ENCODE measurements at regions not wholly inside any gene's neighbourhood (a gene's known extent, or its start where the extent isn't known, plus 50 kb on each side); places are given as distances from the start of the nearest gene placed in this dataset.
A peak's percentile ranks its signal among the peaks of the same experiment; 100 is the strongest.

GRCh38 chr12:93982771-93983315 is 165.5 kb upstream of the PLXNC1 start:
- no peak for DNase-seq
- no peak for FAIRE-seq
- no peak for TF ChIP-seq CTCF (IDR thresholded peaks at IDR 0.05)
- H3K36me3 ChIP-seq: no peaks in the 10 kb centered on the region
- no peak overlapping the region for H3K4me3 ChIP-seq
- ATAC-seq: peak in 2 of 4 donors; percentile 12 to 44
- WGBS, 2 donors: 57% methylated on average over 9 of the region's 9 CpGs
- no peaks in the 10 kb centered on the region for H3K27me3 ChIP-seq
- intact Hi-C loops (cut with DNase I): no loop called here
- no peak overlapping the region for H3K27ac ChIP-seq
- H3K4me1 ChIP-seq: no peaks in the 10 kb centered on the region
- no peaks in the 10 kb centered on the region for H3K9me3 ChIP-seq

GRCh38 chr12:93984005-93984404 is 164.4 kb upstream of the PLXNC1 start:
- Histone ChIP-seq H3K4me1 (no peaks in the 10 kb centered on the region), H3K36me3 (no peaks in the 10 kb centered on the region), H3K27ac (no peak overlapping the region), H3K4me3 (no peak overlapping the region), H3K9me3 (no peaks in the 10 kb centered on the region), H3K27me3 (no peaks in the 10 kb centered on the region)
- ATAC-seq (no peak), DNase-seq (no peak), FAIRE-seq (no peak)
- WGBS, 2 donors: 75 to 81% methylated on average over 2 of the region's 2 CpGs
- intact Hi-C loops (cut with DNase I): no loop called here
- TF ChIP-seq CTCF (IDR thresholded peaks at IDR 0.05): no peak

GRCh38 chr12:93989949-93990348 is 158.4 kb upstream of the PLXNC1 start:
- no peak for DNase-seq
- Histone ChIP-seq H3K4me3 (no peak overlapping the region), H3K27ac (no peak overlapping the region), H3K36me3 (no peaks in the 10 kb centered on the region), H3K9me3 (no peaks in the 10 kb centered on the region), H3K27me3 (no peaks in the 10 kb centered on the region), H3K4me1 (no peaks in the 10 kb centered on the region)
- intact Hi-C loops (cut with DNase I): no loop called here
- no peak for ATAC-seq
- WGBS, 2 donors: 93 to 97% methylated on average over 1 of the region's 1 CpG
- TF ChIP-seq CTCF (IDR thresholded peaks at IDR 0.05): no peak
- no peak for FAIRE-seq

DNA sequence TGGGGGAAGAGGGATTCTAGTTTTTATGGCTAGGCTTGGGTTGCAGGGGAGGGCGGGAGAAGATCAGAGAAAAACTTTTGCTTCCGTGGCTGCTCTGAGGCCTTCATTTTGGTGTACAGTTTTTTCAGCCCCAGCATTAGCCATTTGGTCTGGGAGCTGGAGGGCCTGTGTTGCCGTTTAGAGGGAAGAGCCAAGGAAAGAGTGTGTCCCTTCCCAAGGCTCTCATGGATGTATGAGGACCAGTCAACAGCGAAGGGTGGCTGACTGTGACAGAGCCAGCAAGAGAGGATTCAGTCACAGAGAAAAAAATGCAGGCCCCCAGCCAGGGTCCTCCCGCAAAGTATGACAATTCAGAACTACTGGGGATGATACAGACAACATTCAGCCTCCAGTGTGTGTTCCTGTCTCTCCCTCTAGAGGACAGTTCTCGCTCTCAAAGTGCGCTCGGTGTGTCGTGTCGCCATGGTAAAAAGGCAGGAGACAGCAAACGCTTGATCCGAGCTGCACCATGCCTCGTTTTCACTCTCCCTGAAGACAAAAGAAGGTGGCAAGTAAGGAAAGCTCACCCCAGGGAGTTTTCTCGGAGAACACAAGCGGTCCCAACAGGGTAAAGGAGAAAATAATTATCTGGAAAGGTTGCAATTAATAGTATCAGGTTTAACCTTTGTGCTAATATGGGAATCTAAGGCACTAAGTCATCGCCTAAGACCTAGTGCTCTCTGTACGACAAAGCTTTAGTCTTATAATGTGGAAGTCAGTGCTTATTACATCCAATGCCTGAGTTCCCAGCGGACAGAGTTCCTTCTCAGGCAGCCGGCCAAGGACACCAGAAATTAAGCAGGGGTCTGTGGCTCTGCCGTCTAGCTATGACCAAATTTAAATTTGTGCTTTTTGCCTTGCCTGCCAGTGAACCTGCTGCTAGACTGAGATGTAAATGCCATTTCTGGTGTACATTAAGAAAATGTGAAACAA is 157.3 kb upstream of the PLXNC1 start:
- Histone ChIP-seq H3K36me3 (no peaks in the 10 kb centered on the region), H3K9me3 (no peaks in the 10 kb centered on the region), H3K4me3 (no peak overlapping the region), H3K4me1 (no peaks in the 10 kb centered on the region), H3K27me3 (no peaks in the 10 kb centered on the region), H3K27ac (no peak overlapping the region)
- 44 to 51% methylated on average over 20 of the region's 20 CpGs for WGBS, 2 donors
- no peak for TF ChIP-seq CTCF (IDR thresholded peaks at IDR 0.05)
- no peak for DNase-seq
- intact Hi-C loops (cut with DNase I): no loop called here
- FAIRE-seq: no peak
- ATAC-seq: peak in 3 of 4 donors; percentile 61 to 80 (median 62)

All from pancreas (tissue), 10 donors.